ENCODE measurements at regions not wholly inside any gene's neighbourhood (a gene's known extent, or its start where the extent isn't known, plus 50 kb on each side); places are given as distances from the start of the nearest gene placed in this dataset.

- TF ChIP-seq CTCF (IDR thresholded peaks at IDR 0.05), result no peak
- TF ChIP-seq POLR2A (IDR thresholded peaks at IDR 0.05), result no peak
Observed at GRCh38 chr16:63690267-63690666, 1431.6 kb downstream of the CDH11 start.

Measured in testis (tissue), 2 donors.